EH (cell line): ENCODE measurements at regions not wholly inside any gene's neighbourhood (a gene's known extent, or its start where the extent isn't known, plus 50 kb on each side); places are given as distances from the start of the nearest gene placed in this dataset.
A peak's percentile ranks its signal among the peaks of the same experiment; 100 is the strongest.

Source experiments
- DNase-seq: peaks from one replicate; pipeline ENCODE4 v3.0.0-alpha.2; 2015; ENCODE audit warnings: low read depth

GRCh38 chr12:63318933-63319332, 167.9 kb upstream of the AVPR1A start:
- no peak for DNase-seq

GRCh38 chr12:63318313-63318712, 167.3 kb upstream of the AVPR1A start:
- no peak for DNase-seq

GRCh38 chr12:63317880-63318279, 166.9 kb upstream of the AVPR1A start:
- DNase-seq, result peak; percentile 7

GRCh38 chr12:63317286-63317846, 166.4 kb upstream of the AVPR1A start:
- DNase-seq, result no peak

GRCh38 chr12:63313139-63313538, 162.1 kb upstream of the AVPR1A start:
- no peak for DNase-seq

- peak; percentile 3 for DNase-seq
Measured at GRCh38 chr12:63308671-63309070, 157.7 kb upstream of the AVPR1A start.

GRCh38 chr12:63307849-63308248, 156.8 kb upstream of the AVPR1A start:
- no peak for DNase-seq

GRCh38 chr12:63305901-63306875, 155.2 kb upstream of the AVPR1A start:
- no peak for DNase-seq

- peak; percentile 56 for DNase-seq
Measured at GRCh38 chr12:63304887-63305316, 153.9 kb upstream of the AVPR1A start.

GRCh38 chr12:63302941-63303536, 152.0 kb upstream of the AVPR1A start:
- no peak for DNase-seq

GRCh38 chr12:63302269-63302940, 151.4 kb upstream of the AVPR1A start:
- peak; percentile 11 for DNase-seq

GRCh38 chr12:63301311-63301710, 150.3 kb upstream of the AVPR1A start:
- DNase-seq, result peak; percentile 29

GRCh38 chr12:63298386-63298930, 147.5 kb upstream of the AVPR1A start:
- DNase-seq, result no peak

GRCh38 chr12:63294327-63294632, 143.3 kb upstream of the AVPR1A start:
- DNase-seq, result peak; percentile 70

- DNase-seq, result no peak
Measured at GRCh38 chr12:63292471-63293221, 141.6 kb upstream of the AVPR1A start.

GRCh38 chr12:63276537-63277365, 125.8 kb upstream of the AVPR1A start:
- DNase-seq, result peak; percentile 40

- DNase-seq, result no peak
Measured at GRCh38 chr12:63266988-63267387, 116.0 kb upstream of the AVPR1A start.

- DNase-seq, result no peak
Measured at GRCh38 chr12:63264629-63265028, 113.6 kb upstream of the AVPR1A start.

GRCh38 chr12:63250486-63250885, 99.5 kb upstream of the AVPR1A start:
- DNase-seq, result no peak

GRCh38 chr12:63238892-63239291, 87.9 kb upstream of the AVPR1A start:
- no peak for DNase-seq

- no peak for DNase-seq
Measured at GRCh38 chr12:63232896-63233295, 81.9 kb upstream of the AVPR1A start.
